Pancreas (tissue), 10 donors: ENCODE measurements at regions not wholly inside any gene's neighbourhood (a gene's known extent, or its start where the extent isn't known, plus 50 kb on each side); places are given as distances from the start of the nearest gene placed in this dataset.
"Not testable (repeated sequence)": the region's sequence is repeated elsewhere in the genome, so short reads cannot be mapped to it uniquely, and the experiment has no call there.

ENCODE experiments used
- ATAC-seq, 4 donors: fragments of 200-7000 bp; cut with Tn5 transposase; one replicate each; pipeline versions ENCODE4 v1.8.0 to v1.9.1; 2020; ENCODE audit warnings: mild to moderate bottlenecking in 4 of 4, moderate library complexity in 4 of 4
- DNase-seq, 6 donors: peaks; one replicate each; pipeline ENCODE4 v3.0.0-alpha.2; 2020
- FAIRE-seq: peaks from 2 replicates; lab custom pipeline; 2012; peaks lifted over from hg19 to GRCh38; lab: Jason Lieb, UNC
- H3K27ac ChIP-seq, 4 donors: fragments of 200-600 bp; sonication (generic); 1 replicate in 3 of 4; 2 replicates in 1 of 4; pipeline versions ENCODE4 v1.5.0 to v1.8.0; 2020
- H3K27me3 ChIP-seq, 4 donors: fragments of 200-600 bp; one replicate each; pipeline ENCODE4 v1.8.0; 2021
- H3K36me3 ChIP-seq, 3 donors: fragments of 200-600 bp; sonication (generic) in 1 of 3; one replicate each; pipeline versions ENCODE4 v1.5.0 to v1.8.0; 2020 to 2021
- H3K4me1 ChIP-seq, 3 donors: fragments of 200-600 bp; one replicate each; pipeline ENCODE4 v1.8.0; 2021
- H3K4me3 ChIP-seq, 4 donors: fragments of 200-600 bp; sonication (generic) in 2 of 4; one replicate each; pipeline versions ENCODE4 v1.5.0 to v1.8.0; 2020 to 2021
- H3K9me3 ChIP-seq, 4 donors: fragments of 200-600 bp; one replicate each; pipeline ENCODE4 v1.8.0; 2021
- CTCF ChIP-seq, 4 donors: fragments of 200-600 bp; sonication (generic) in 3 of 4; IDR thresholded peaks; one replicate each; pipeline versions ENCODE4 v1.5.0 to v1.8.0; 2021; ENCODE audit warnings: antibody characterized with exemption in 4 of 4
- WGBS, 2 donors: extraction: QIAGEN DNeasy Blood & Tissue Kit; methylation state at CpG; one replicate each; pipeline ENCODE4 v1.1.7; 2013; 5-methylcytosine and 5-hydroxymethylcytosine counted together
- intact Hi-C, 3 donors: fragments of 100-400 bp; cut with DNase I; formaldehyde crosslinking; loops; one replicate each; pipeline versions ENCODE4 v1.11.1 to v1.14.2; 2022
- donor health status: healthy with polysubstance abuse.
- donor health status: DM: no; HTN: no; CAD: no; lungs with moderate emphysema.
- donor health status: DM: no; HTN: no; CAD: no.
- donor health status: control.
- donor health status: control.
- donor health status: Bipolar disorder and iron deficiency.
- donor health status: DM: yes; HTN: yes; CAD: no.
- donor health status: DM: no; HTN: no; CAD: no.
- donor health status: DM: no; HTN: no; CAD: no.
- donor health status: DM: yes; HTN: yes; CAD: no.

GRCh38 chr12:126040307-126040706 lies 975.1 kb downstream of the AACS start:
- intact Hi-C loops, result no loop called here
- ATAC-seq (no peak), DNase-seq (no peak), FAIRE-seq (no peak)
- no peak overlapping the region for H3K4me3 ChIP-seq
- H3K36me3 ChIP-seq, result no peaks in the 10 kb centered on the region
- H3K27me3 ChIP-seq, result no peaks in the 10 kb centered on the region
- H3K27ac ChIP-seq, result no peak overlapping the region
- no peaks in the 10 kb centered on the region for H3K4me1 ChIP-seq
- WGBS, 2 donors, result 64 to 70% methylated on average over 5 of the region's 5 CpGs
- H3K9me3 ChIP-seq, result no peaks in the 10 kb centered on the region
- no peak for TF ChIP-seq CTCF (IDR thresholded peaks at IDR 0.05)

DNA sequence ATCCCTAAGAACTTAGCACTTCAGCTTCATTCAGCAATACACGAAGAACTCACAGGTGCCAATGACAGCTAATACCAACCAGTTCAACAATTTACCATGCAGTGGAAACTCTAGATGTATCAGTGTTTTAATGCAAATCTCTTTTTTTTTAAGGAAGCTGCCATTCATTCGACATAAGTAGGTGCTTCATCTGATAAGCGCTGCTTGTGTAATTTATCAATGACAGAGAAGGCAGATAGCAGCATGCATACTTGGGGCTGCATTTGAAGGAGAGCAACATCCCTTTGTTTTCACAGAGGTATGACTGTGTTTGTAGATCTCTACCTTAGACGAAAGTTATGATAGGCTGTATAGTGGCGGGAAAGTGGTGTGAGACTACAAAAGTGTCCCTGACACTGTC lies 977.1 kb downstream of the AACS start:
- Histone ChIP-seq H3K36me3 (no peaks in the 10 kb centered on the region), H3K27me3 (no peaks in the 10 kb centered on the region), H3K9me3 (no peaks in the 10 kb centered on the region), H3K4me3 (no peak overlapping the region), H3K27ac (no peak overlapping the region), H3K4me1 (no peaks in the 10 kb centered on the region)
- 34 to 46% methylated on average over 5 of the region's 5 CpGs for WGBS, 2 donors
- ATAC-seq (no peak), FAIRE-seq (no peak), DNase-seq (no peak)
- intact Hi-C loops, result no loop called here
- TF ChIP-seq CTCF (IDR thresholded peaks at IDR 0.05), result no peak

DNA sequence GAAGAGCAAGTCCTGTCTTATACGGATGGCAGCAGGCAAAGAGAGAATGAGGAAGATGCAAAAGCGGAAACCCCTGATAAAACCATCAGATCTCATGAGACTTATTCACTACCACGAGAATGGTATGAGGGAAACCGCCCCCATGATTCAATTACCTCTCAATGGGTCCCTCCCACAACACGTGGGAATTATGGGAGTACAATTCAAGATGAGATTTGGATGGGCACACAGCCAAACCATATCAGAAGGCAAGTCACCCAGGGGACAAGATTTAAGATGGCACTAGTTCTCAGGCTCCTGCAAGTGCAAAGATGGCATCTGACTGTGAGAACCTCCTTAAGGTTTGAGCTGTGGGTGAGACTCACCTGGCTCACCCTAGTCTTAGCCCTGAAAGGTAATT lies 984.3 kb downstream of the AACS start:
- 46 to 57% methylated on average over 5 of the region's 5 CpGs for WGBS, 2 donors
- peak overlapping the region in 1 of 4 donors; percentile 39 for H3K27ac ChIP-seq
- FAIRE-seq, H3K36me3 ChIP-seq, DNase-seq, H3K27me3 ChIP-seq, ATAC-seq, H3K4me3 ChIP-seq, H3K4me1 ChIP-seq, intact Hi-C loops, H3K9me3 ChIP-seq: not testable (repeated sequence)

GRCh38 chr12:126051611-126052107 lies 986.4 kb downstream of the AACS start:
- intact Hi-C loops, result no loop called here
- 40 to 56% methylated on average over 6 of the region's 6 CpGs for WGBS, 2 donors
- DNase-seq, result no peak
- H3K9me3 ChIP-seq, result no peaks in the 10 kb centered on the region
- H3K36me3 ChIP-seq, result no peaks in the 10 kb centered on the region
- peak overlapping the region in 2 of 4 donors; percentile 41 to 50 for H3K27ac ChIP-seq
- no peak for TF ChIP-seq CTCF (IDR thresholded peaks at IDR 0.05)
- ATAC-seq, result peak in 3 of 4 donors; percentile 63 to 89 (median 64)
- H3K4me3 ChIP-seq, result no peak overlapping the region
- no peaks in the 10 kb centered on the region for H3K27me3 ChIP-seq
- peaks cover 0 to 2% (median 0%) of the 10 kb centered on the region in 3 donors for H3K4me1 ChIP-seq
- FAIRE-seq, result no peak

- no peak for ATAC-seq
- peaks cover 0 to 2% (median 0%) of the 10 kb centered on the region in 3 donors for H3K4me1 ChIP-seq
- no peak overlapping the region for H3K27ac ChIP-seq
- TF ChIP-seq CTCF (IDR thresholded peaks at IDR 0.05), result no peak
- no peaks in the 10 kb centered on the region for H3K36me3 ChIP-seq
- intact Hi-C loops, result no loop called here
- no peaks in the 10 kb centered on the region for H3K9me3 ChIP-seq
- no peaks in the 10 kb centered on the region for H3K27me3 ChIP-seq
- 78 to 84% methylated on average over 4 of the region's 4 CpGs for WGBS, 2 donors
- FAIRE-seq, result no peak
- no peak for DNase-seq
- no peak overlapping the region for H3K4me3 ChIP-seq
These were observed 990.3 kb downstream of the AACS start for GRCh38 chr12:126055521-126055920.
